ENCODE measurements at regions not wholly inside any gene's neighbourhood (a gene's known extent, or its start where the extent isn't known, plus 50 kb on each side); places are given as distances from the start of the nearest gene placed in this dataset.

DNA sequence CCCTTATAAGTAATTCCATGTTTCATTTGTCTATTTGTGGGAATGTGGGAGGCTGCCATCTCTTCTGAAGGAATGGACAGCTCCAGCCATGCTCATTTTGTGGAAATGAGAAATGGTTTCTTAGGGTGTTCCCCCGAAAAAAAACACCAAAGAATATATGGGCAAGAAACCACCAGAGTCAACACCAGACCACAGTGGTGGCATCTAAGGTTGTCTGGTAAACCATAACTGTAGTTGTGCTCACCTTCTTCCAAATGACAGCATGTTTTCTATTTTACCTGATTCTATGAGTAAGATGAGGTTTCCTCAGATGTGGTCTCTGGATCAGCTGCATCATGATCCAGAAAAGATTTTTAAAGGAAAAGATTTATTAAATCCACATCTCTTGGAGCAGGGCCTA lies 217.0 kb upstream of the C2CD4B start:
- TF ChIP-seq, protein P1, sequence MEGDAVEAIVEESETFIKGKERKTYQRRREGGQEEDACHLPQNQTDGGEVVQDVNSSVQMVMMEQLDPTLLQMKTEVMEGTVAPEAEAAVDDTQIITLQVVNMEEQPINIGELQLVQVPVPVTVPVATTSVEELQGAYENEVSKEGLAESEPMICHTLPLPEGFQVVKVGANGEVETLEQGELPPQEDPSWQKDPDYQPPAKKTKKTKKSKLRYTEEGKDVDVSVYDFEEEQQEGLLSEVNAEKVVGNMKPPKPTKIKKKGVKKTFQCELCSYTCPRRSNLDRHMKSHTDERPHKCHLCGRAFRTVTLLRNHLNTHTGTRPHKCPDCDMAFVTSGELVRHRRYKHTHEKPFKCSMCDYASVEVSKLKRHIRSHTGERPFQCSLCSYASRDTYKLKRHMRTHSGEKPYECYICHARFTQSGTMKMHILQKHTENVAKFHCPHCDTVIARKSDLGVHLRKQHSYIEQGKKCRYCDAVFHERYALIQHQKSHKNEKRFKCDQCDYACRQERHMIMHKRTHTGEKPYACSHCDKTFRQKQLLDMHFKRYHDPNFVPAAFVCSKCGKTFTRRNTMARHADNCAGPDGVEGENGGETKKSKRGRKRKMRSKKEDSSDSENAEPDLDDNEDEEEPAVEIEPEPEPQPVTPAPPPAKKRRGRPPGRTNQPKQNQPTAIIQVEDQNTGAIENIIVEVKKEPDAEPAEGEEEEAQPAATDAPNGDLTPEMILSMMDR (IDR thresholded peaks at IDR 0.05): no peak
- TF ChIP-seq POLR2A (IDR thresholded peaks at IDR 0.05): no peak
